Dedifferentiated amniotic fluid mesenchymal stem cell (primary cell): ENCODE measurements at regions not wholly inside any gene's neighbourhood (a gene's known extent, or its start where the extent isn't known, plus 50 kb on each side); places are given as distances from the start of the nearest gene placed in this dataset.
"Not testable (repeated sequence)": the region's sequence is repeated elsewhere in the genome, so short reads cannot be mapped to it uniquely, and the experiment has no call there.

Experiments
- DNase-seq: peaks from one replicate; pipeline ENCODE4 v3.0.0-alpha.2; 2016; ENCODE audit errors: extremely low spot score

- DNase-seq, result no peak
Measured at GRCh38 chr3:145417678-145418077, 743.3 kb downstream of the PLOD2 start.

- DNase-seq, result no peak
Measured at GRCh38 chr3:145422556-145422955, 738.4 kb downstream of the PLOD2 start.

- no peak for DNase-seq
Measured at GRCh38 chr3:145427355-145427754, 733.6 kb downstream of the PLOD2 start.

- DNase-seq, result no peak
Measured at GRCh38 chr3:145429546-145429945, 731.4 kb downstream of the PLOD2 start.

- DNase-seq, result no peak
Measured at GRCh38 chr3:145448436-145448835, 712.5 kb downstream of the PLOD2 start.

GRCh38 chr3:145450018-145450682, 710.8 kb downstream of the PLOD2 start:
- DNase-seq, result no peak

GRCh38 chr3:145457825-145458552, 703.0 kb downstream of the PLOD2 start:
- no peak for DNase-seq

- not testable (repeated sequence) for DNase-seq
Measured at GRCh38 chr3:145459681-145460080, 701.3 kb downstream of the PLOD2 start.

GRCh38 chr3:145471976-145472375, 689.0 kb downstream of the PLOD2 start:
- DNase-seq, result no peak

GRCh38 chr3:145482735-145483134, 678.2 kb downstream of the PLOD2 start:
- not testable (repeated sequence) for DNase-seq

- no peak for DNase-seq
Measured at GRCh38 chr3:145483992-145484391, 677.0 kb downstream of the PLOD2 start.

GRCh38 chr3:145489011-145489410, 672.0 kb downstream of the PLOD2 start:
- DNase-seq, result no peak

GRCh38 chr3:145490088-145491048, 670.6 kb downstream of the PLOD2 start:
- DNase-seq, result no peak

- DNase-seq, result no peak
Measured at GRCh38 chr3:145492456-145492855, 668.5 kb downstream of the PLOD2 start.

- not testable (repeated sequence) for DNase-seq
Measured at GRCh38 chr3:145517416-145517815, 643.6 kb downstream of the PLOD2 start.

GRCh38 chr3:145518639-145519038, 642.3 kb downstream of the PLOD2 start:
- DNase-seq, result no peak

- no peak for DNase-seq
Measured at GRCh38 chr3:145519398-145520047, 641.5 kb downstream of the PLOD2 start.

- no peak for DNase-seq
Measured at GRCh38 chr3:145522179-145522578, 638.8 kb downstream of the PLOD2 start.

- DNase-seq, result no peak
Measured at GRCh38 chr3:145522893-145523651, 637.9 kb downstream of the PLOD2 start.

- DNase-seq, result no peak
Measured at GRCh38 chr3:145531548-145531947, 629.4 kb downstream of the PLOD2 start.

GRCh38 chr3:145533696-145534095, 627.3 kb downstream of the PLOD2 start:
- DNase-seq, result no peak
